HG03442 (cell line): ENCODE measurements at regions not wholly inside any gene's neighbourhood (a gene's known extent, or its start where the extent isn't known, plus 50 kb on each side); places are given as distances from the start of the nearest gene placed in this dataset.
"Not testable (repeated sequence)": the region's sequence is repeated elsewhere in the genome, so short reads cannot be mapped to it uniquely, and the experiment has no call there.

ENCODE experiments used
- ATAC-seq: cut with Tn5 transposase; IDR thresholded peaks from one replicate; pipeline ENCODE4 v1.9.1; 2021; ENCODE audit warnings: mild to moderate bottlenecking, moderate library complexity; ENCODE audit not compliant: unreplicated experiment

DNA sequence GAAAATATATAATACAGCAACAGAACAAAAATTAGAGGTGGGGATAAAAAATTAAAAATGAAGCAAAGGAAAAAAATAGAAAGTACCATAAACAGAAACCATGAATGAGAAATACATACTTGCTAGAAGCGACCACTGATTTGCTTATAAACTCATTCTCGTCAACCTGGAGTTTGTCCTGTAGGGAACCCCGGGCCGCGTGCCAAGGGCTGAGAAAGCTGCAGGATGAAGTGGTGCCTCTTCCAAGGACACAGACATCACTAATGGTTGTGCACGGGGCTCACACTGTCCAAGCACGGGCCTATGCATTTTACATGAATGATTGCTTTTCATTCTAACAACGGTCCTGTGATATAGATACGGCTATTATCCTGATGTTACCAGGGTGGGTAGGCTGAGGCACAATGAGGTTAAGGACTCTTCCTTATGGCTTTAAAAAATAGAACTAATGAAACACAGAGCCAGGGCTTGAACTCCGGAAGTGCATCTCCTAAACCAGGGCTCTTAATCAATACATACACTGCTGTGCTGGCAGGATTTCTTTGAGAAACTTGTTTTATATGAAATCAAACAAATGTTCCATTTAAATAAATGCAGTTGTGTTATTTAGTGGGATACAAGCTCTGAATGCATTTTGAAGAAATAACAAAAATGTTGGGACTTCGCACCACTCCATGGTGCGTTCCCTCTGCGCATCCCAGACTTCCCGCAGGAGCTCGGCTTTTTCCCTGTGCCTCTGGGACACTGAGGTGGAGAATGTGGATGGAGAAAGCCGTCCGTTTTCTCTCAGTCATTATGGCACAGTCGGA is 113.9 kb upstream of the PHACTR3 start:
- ATAC-seq: not testable (repeated sequence)

DNA sequence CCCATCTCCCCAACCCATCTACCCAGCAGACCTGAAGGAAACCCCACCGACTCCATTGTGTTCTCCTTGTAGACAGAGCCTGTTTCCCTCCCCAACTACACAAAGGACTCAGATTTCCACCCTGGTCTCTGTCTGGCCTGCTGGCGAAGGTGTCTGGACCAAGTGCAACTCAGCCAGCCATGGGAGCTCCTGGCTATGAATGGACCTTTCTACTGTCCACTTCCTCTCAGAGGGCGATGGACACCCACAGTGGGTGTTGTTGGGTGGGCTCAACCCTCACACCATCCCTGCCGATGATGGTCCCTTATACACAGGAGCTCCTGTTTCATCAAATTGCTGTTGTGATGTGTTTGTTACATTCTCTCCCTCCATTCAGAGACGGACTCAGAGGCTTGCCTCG is 112.5 kb upstream of the PHACTR3 start:
- ATAC-seq: no peak

DNA sequence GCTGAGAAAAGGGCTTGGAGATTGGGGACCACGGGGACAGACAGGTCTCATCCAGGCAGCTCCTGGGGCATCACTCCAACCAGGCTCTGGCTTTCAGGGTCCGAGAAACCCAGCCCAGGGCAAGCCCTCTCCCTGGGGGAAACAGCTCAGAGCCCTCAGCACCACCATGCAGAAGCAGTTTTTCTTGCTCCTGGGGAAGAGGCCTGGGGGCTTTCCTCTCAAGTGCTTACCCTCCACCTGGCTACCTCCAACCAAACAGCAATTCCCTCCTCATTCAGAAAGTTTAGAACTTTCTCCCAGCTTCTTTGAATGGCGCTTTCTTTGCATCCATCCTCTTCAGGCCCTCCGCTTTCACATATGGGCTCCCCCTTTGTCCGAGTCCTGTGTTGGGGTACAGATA is 110.4 kb upstream of the PHACTR3 start:
- ATAC-seq: no peak

DNA sequence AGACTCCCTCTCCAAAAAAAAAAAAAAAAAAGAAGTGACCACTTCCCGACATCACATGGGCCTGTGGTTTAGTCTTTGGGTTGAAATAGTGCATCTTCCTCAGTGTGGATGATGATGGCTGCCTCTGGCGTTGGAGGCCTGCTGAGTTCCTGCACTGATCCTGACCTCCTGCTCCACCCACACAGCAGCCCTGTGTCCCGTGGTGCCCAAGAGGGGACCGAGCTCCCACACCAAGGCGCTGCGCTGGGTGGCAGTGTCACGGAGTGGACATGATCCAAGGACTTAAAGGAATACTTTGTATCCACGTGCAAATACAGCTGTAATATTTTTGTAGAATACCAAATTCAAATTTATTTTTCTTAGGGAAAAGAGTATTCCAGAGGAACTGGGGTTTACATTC is 109.2 kb upstream of the PHACTR3 start:
- ATAC-seq: no peak

- peak; percentile 52 for ATAC-seq
These were observed 108.3 kb upstream of the PHACTR3 start for GRCh38 chr20:59495894-59496510.

DNA sequence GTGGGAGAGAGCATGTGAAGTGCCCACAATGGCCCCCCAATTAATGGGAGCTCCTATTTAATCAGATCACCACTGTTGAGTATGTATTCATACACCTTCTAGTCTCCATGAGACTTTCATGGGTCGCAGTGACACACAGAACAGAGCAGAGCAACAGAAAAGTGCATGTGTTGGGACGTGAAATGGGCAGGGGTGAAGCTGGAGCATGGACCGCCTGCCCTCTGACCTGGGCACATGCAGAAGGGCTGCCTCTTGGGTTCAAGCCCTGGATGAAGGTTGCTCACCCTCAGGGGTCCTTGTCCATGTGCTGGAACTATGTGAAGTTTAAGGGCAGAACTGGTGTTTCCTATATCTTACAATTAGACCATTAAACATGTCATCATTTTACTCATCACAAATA is 106.0 kb upstream of the PHACTR3 start:
- no peak for ATAC-seq

DNA sequence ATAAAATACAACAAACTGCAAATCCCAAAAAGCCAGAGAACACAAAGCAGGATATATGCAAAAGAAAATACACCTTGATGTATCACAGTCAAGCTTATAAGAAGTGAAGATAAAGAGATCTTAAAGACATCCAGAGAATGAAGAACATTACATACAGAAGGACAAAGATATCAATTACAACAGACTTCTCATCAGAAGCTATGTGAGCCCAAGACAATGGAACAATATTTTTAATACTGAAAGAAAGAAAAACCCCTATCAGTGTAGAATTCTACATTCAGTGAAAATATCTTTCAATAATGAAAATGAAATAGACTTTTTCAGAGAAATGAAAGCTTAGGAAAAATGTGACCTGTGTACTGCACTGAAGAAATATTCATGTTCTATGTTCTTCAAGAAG is 104.5 kb upstream of the PHACTR3 start:
- no peak for ATAC-seq

DNA sequence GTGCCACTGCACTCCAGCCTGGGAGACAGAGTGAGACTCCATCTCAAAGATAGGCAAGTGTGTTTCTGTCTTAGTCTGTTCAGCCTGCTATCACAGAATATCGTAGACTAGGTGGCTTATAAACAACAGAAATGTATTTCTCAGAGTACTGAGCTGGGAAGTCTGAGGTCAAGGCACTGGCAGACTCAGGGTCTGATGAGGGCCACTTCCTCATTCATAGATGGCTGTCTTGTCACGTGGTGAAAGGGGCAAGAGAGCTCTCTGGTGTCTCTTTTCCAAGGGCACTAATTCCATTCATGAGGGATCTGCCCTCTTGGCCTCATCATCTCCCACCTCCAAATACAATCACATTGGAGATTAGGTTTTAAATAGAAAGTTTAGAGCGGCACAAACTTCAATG is 95.6 kb upstream of the PHACTR3 start:
- ATAC-seq: no peak

DNA sequence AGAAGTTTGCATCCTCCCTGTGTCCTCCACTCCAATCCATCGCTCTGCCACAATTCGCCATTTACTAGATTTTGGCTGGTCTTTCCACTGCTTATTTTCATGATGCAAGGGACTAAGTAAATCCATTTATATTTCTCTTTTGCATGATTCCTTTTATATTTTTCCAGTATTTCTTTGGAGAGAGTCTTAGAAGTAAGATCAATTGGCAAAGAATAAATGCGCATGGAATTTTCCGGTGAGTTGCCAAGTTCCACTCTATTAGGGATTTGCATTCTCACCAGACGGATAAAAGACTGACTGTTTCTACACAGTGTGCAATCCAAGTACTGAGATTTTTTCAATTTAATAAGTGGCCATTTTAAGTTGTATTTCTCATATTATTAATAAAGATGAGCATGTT is 91.7 kb upstream of the PHACTR3 start:
- ATAC-seq: no peak

DNA sequence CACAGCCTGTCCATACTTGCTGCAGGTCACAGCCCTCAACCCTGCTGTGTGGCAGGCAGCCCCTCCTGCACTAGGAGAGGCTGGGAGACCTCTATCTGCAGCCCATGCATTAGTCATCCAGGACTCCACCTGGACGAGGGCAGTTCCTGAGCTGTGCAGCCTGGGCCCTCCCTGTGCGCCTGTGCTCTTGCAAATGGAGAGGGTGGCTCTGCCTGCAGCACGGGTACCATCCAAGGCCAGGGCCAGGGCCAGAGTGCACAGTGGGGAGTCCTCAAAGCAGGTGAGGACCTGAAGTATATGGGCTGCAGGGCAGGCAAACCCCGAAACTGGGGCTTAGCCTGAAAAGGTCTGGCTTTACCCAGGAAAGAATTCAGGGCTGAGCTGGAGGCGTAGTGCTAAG is 89.8 kb upstream of the PHACTR3 start:
- ATAC-seq: no peak

DNA sequence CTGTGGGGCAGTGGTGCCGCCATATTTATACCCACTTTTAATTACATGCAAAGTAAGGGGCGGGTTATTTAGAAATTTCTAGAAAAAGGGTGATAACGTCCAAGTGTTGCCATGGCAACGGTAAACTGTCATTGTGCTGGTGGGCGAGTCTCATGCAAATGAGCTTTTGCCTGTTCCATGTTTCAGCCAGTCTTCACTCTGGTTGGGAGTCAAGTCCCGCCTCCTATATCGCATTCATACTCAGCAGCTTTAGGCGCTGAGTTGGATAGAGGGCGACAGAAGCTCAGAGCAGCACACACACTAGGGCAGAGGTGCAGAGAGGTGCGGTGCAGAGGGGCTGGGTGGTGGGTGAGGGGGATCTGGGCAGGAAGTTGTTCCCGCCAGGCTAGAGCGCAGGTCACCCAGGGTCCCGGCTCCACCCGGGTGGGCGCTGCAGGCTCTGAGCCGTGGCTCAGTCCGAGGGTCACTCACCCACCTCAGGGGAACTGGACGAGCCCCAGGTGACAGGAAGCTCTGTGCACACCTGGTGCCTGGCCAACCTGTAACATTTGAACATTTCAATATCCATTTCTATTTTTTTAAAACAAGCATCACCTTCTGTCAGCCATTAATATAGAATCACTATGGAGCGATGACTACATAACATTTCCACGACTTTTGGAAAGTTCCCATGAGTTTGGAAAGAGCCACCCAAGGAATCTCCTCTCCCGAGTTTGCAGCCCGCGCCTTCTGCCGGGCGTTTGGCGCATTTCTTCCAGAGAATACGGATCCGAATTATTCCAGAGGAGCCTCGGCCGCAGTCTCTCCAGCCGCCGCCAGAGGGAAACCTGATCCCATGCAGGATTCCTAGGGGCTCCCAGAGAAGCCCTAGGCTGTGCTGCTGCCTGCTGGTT is 89.1 kb upstream of the PHACTR3 start:
- ATAC-seq: no peak

DNA sequence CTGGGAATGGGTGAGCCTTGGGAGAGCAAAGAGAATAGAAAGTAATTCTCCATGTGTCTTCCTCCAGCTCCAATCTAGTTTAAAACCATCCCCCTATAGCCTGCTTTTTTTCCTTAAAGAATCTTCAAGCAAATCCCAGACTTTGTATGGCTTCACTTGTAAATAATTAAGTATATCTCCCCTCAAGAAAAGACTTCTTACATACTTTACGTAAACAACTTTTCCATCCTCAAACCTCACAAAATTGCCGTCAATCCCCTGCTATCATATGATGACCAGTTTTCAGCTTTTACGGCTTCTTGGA is 88.5 kb upstream of the PHACTR3 start:
- ATAC-seq: no peak

DNA sequence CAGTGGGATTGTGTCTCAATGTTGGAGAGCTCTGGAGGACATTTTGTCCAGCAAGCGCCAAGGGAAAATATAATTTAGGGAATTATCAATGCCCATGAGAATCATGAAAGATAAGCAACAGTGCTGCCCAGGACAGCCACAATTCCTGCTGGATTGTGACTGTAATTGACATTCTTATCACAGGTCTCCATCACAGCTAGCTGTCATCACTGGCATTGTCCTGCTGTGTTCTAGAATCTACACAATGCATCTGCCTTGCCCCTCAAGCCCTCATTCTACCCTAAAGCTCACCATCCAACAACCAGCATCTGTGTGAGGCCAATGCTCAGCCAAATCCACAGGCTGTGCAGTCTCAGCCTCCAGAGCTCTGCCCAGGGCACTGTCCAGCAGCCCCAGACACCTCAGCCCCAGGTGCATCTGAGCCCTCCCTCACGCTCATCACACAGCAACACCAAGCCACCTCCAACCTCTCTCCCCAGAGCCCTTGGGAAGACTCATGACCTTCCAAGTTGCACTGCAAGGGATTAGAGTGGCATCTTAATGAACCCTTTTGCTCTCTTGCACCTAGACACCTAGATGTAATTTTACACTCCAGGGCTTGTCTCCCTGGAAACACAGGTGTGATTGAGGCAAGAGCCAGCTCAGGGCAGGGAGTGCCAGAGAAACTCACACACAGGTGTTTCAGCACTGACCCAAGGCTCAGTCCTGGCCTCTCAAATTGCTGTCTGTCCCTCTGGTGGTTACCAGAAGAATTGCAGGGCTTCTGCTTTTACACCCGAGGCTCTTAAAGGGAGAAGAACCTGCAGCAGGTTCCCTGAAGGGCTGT is 85.2 kb upstream of the PHACTR3 start:
- ATAC-seq: peak; percentile 54

GRCh38 chr20:59519707-59520014 is 84.7 kb upstream of the PHACTR3 start:
- no peak for ATAC-seq

DNA sequence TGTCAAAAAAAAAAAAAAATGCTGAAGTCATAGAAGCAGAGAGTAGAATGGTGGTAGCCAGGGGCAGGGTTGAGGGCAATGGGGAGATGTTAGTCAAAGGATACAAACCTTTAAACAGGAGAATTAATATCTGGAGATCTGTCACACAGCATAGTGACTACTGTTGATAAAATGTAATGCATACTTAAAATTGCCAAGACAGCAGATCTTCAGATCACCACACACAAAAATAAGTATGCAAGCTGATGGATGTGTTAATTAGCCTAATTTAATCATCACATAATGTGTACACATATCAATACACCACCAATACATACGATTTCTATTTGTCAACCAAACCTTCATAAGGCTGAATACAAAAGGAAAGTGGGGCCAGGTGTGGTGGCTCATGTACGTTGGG is 83.5 kb upstream of the PHACTR3 start:
- no peak for ATAC-seq

DNA sequence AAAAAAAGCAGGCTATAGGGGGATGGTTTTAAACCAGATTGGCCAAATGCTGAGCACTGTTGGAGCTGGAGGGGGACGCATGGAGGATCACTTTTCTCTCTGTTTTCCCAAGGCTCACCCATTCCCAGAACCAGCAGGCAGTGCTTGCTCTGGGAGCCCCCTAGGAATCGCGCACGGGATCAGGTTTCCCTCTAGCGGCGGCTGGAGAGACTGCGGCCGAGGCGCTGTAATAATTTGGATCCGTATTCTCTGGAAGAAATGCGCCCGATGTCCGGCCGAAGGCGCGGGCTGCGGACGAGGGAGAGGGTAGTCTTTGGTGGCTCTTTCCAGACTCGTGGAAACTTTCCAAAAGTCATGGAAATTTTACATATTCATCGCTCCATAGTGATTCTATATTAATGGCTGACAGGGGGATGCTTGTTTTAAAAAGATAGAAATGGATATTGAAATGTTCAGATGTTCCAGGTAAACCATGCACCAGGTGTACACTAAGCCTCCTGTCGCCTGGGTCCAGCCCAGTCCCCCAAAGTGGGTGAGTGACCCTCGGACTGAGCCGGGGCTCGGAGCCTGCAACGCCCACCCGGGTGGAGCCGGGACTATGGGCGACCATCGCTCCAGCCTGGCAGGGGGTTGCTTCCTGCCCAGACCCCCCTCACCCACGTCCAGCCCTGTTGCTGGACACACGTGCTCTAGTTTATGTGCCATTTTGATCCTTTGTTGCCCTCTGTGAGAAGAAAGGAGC is 78.7 kb upstream of the PHACTR3 start:
- ATAC-seq: no peak

DNA sequence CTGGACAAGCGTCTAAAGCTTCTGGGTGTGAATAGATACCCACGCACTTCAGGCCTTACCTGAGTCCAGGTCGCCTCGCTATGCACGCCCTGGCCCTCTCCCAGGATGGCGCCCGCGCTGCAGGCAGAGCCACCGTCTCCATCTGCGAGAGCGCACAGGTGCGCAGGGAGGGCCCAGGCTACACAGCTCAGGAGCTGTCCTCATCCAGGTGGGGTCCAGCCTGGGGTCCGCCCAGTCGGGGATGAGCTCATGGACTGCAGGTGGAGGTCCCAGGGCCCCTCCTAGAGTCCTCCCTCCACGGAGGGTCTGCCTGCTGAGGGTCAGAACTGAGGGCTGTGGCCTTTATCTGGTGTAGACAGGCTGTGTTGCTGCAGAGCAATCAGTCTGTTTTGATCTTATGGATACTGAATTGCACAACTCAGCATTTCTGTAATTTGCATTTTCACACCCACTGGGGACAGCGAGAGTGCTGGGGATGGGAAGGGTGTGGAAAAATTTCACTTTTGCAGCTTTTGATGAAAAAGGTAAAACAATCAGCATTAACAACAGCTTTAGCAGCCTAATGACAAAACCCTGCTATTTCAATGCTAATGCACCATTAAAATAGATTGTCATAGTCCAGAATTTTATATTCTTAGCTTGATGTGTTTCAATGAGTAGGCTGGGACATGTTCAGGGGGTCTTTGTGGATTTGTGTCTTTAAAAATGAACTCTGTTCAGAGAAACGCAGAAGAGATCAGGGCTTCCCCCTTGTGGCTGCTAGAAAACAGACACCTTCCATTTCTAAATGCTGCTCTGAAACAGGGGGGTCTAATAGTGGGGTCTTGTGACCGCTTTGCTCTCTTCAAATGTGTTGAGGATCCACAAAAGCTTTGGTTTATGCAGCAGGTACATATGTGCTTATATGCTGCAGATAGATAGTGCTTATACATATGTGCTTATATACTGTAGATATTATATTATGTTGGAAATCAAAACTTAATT is 77.8 kb upstream of the PHACTR3 start:
- ATAC-seq: no peak

DNA sequence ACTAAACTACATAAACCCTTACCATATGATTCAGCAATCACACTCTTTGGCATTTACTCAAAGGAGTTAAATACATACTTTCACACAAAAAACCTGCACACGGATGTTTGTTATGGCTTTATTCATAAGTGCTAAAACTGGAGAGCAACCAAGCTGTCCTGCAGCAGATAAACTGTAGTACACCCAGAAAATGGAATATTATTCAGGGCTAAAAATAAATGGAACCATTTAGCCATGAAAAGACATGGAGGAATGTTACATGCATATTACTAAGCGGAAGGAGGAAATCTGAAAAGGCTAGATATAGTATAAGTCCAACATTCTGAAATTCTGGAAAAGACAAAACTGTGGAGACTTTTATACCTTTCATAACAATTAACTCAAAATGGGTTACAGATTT is 73.6 kb upstream of the PHACTR3 start:
- ATAC-seq: no peak

DNA sequence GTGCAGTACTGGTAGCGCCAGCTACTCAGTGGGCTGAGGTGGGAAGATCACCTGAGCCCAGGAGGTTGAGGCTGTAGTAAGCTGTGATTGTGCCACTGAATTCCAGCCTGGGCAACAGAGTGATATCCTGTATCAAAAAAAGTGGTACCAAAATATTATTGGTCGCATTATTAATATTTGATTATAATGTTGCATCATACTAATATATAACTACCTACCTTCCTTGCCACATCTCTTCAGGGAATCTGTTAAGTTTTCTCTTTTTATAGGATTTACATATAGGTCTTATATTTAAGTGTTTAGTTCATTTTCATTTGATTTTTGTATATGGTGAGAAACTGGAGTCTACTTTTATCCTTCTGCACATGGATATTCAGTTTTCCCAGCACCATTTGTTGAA is 66.3 kb upstream of the PHACTR3 start:
- ATAC-seq: no peak
